ENCODE measurements at regions not wholly inside any gene's neighbourhood (a gene's known extent, or its start where the extent isn't known, plus 50 kb on each side); places are given as distances from the start of the nearest gene placed in this dataset.

GRCh38 chr2:187826023-187826422 lies 271.8 kb upstream of the TFPI start:
- TF ChIP-seq CTCF (IDR thresholded peaks at IDR 0.05; ENCODE audit: low read depth, low read length), result no peak
- no peak overlapping the region for H3K4me3 ChIP-seq (ENCODE audit: low read depth, low read length)

GRCh38 chr2:187834787-187835186 lies 280.6 kb upstream of the TFPI start:
- no peak overlapping the region for H3K4me3 ChIP-seq (ENCODE audit: low read depth, low read length)
- no peak for TF ChIP-seq CTCF (IDR thresholded peaks at IDR 0.05; ENCODE audit: low read depth, low read length)

- no peak overlapping the region for H3K4me3 ChIP-seq (ENCODE audit: low read depth, low read length)
- TF ChIP-seq CTCF (IDR thresholded peaks at IDR 0.05; ENCODE audit: low read depth, low read length), result no peak
These were observed 284.5 kb upstream of the TFPI start for GRCh38 chr2:187838690-187839089.

- no peak overlapping the region for H3K4me3 ChIP-seq (ENCODE audit: low read depth, low read length)
- no peak for TF ChIP-seq CTCF (IDR thresholded peaks at IDR 0.05; ENCODE audit: low read depth, low read length)
These were observed 288.1 kb upstream of the TFPI start for GRCh38 chr2:187842315-187842714.

GRCh38 chr2:187842978-187843847 lies 289.0 kb upstream of the TFPI start:
- TF ChIP-seq CTCF (IDR thresholded peaks at IDR 0.05; ENCODE audit: low read depth, low read length), result peak; percentile 40; the same call in 1 of the 2 replicates
- no peak overlapping the region for H3K4me3 ChIP-seq (ENCODE audit: low read depth, low read length)

- no peak for TF ChIP-seq CTCF (IDR thresholded peaks at IDR 0.05; ENCODE audit: low read depth, low read length)
- no peak overlapping the region for H3K4me3 ChIP-seq (ENCODE audit: low read depth, low read length)
These were observed 293.3 kb upstream of the TFPI start for GRCh38 chr2:187847245-187848208.
